Small intestine (tissue), 7 donors: ENCODE measurements at regions not wholly inside any gene's neighbourhood (a gene's known extent, or its start where the extent isn't known, plus 50 kb on each side); places are given as distances from the start of the nearest gene placed in this dataset.

Experiments
- DNase-seq, 2 donors: peaks; one replicate each; pipeline versions ENCODE4 v3.0.0 to v3.0.0-alpha.2; 2013
- FAIRE-seq: peaks from 2 replicates; lab custom pipeline; 2012; peaks lifted over from hg19 to GRCh38; lab: Jason Lieb, UNC
- H3K27ac ChIP-seq, 3 donors: one replicate each; pipeline ENCODE4 v1.5.1; 2013; ENCODE audit warnings: low read length in 2 of 3, mild to moderate bottlenecking in 2 of 3, control low read depth in 1 of 3, inconsistent platforms in 1 of 3, low read depth in 1 of 3, moderate library complexity in 1 of 3
- H3K27me3 ChIP-seq, 3 donors: one replicate each; pipeline ENCODE4 v1.6.1; 2013; ENCODE audit warnings: low read length in 3 of 3, inconsistent platforms in 1 of 3; ENCODE audit not compliant: control insufficient read depth in 3 of 3, insufficient read depth in 3 of 3
- H3K36me3 ChIP-seq, 3 donors: one replicate each; pipeline ENCODE4 v1.6.1; 2013; ENCODE audit warnings: low read length in 3 of 3, inconsistent platforms in 1 of 3, low read depth in 1 of 3, mild to moderate bottlenecking in 1 of 3, moderate library complexity in 1 of 3; ENCODE audit not compliant: control insufficient read depth in 3 of 3, insufficient read depth in 2 of 3
- H3K4me1 ChIP-seq, 3 donors: one replicate each; pipeline ENCODE4 v1.6.1; 2013; ENCODE audit warnings: low read length in 2 of 3, inconsistent platforms in 1 of 3, low read depth in 1 of 3, mild to moderate bottlenecking in 1 of 3, moderate library complexity in 1 of 3; ENCODE audit not compliant: control insufficient read depth in 3 of 3, insufficient read depth in 2 of 3
- H3K4me3 ChIP-seq, 3 donors: one replicate each; pipeline ENCODE4 v1.5.1; 2013; ENCODE audit warnings: low read length in 3 of 3, control low read depth in 1 of 3, inconsistent platforms in 1 of 3, low read depth in 1 of 3, mild to moderate bottlenecking in 1 of 3, moderate library complexity in 1 of 3
- H3K9me3 ChIP-seq, 2 donors: one replicate each; pipeline ENCODE4 v1.6.1; 2013; ENCODE audit warnings: low read depth in 1 of 2, low read length in 1 of 2; ENCODE audit not compliant: control insufficient read depth in 2 of 2, insufficient read depth in 1 of 2
- WGBS, 3 donors: extraction: QIAGEN DNeasy Blood & Tissue Kit; methylation state at CpG; one replicate each; pipeline ENCODE4 v1.1.7; 2013; 5-methylcytosine and 5-hydroxymethylcytosine counted together
- donor health status: healthy with polysubstance abuse.
- donor health status: control.
- donor health status: control.
- donor health status: Bipolar disorder and iron deficiency.
- donor health status: healthy.

DNA sequence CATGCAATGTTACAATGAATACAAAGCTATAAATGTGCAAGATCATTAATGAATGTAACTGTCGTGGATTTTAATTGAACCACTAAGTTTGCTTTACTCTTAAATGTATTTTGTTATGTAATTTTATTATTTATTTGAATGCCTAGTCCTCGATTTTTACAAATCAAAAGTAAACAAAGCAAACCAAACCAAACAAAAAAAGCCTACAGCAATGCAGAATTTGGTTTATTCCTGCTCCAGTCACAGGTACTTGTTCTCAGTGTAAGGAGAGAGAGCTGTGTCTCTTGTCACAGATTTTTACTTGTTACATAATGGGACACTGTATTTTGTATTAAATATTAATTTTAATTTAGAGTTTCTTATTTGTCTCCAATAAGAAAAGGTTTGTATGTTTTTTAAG is 584.3 kb upstream of the SLITRK6 start:
- DNase-seq (no peak), FAIRE-seq (no peak)
- Histone ChIP-seq H3K4me1 (no peaks in the 10 kb centered on the region), H3K27ac (no peak overlapping the region), H3K36me3 (no peaks in the 10 kb centered on the region), H3K4me3 (no peak overlapping the region), H3K27me3 (no peaks in the 10 kb centered on the region), H3K9me3 (peaks cover 0 to 2% of the 10 kb centered on the region in 2 donors)
- WGBS, 3 donors = 30 to 45% (median 36%) methylated on average over 2 of the region's 2 CpGs

DNA sequence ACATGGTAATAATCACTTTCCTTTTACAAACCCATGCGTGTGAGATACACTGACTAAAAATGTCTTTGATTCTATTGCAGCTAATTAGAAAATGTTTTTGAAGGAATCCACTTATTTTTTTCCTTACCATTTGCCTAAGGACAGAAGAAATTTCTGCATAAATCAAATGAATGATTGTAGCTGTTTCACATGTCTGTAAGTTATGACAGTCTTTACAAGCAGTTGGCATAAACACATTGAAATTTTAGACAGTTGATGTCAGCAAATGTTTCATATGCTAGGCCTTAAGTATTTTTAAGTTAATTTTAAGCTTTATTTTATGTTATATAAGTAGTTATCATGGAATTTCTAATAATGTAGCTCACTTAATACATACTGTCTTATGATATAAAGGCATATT is 598.4 kb upstream of the SLITRK6 start:
- Histone ChIP-seq H3K27me3 (no peaks in the 10 kb centered on the region), H3K9me3 (no peaks in the 10 kb centered on the region), H3K4me1 (no peaks in the 10 kb centered on the region), H3K4me3 (no peak overlapping the region), H3K27ac (no peak overlapping the region), H3K36me3 (no peaks in the 10 kb centered on the region)
- DNase-seq (no peak), FAIRE-seq (peak; percentile 23)
- WGBS, 3 donors = 76 to 90% (median 87%) methylated on average over 1 of the region's 1 CpG

DNA sequence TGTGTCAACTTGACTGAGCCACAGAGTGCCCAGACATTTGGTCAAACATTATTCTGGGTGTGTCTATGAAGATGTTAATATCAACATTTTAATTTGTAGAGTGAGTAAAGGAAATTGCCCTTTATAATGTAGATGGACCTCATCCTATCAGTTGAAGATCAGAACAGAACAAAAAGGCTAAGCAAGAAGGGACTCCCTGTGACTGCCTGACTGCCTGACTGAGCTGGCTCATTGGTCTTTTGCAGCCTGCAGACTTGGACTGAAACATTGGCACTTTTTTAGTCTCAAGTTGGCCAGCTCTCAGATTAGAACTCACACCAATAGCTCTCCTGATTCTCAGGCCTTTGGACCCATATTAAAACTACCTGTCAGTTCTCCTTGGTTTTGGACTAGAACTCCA is 600.4 kb upstream of the SLITRK6 start:
- H3K27me3 ChIP-seq = no peaks in the 10 kb centered on the region
- H3K4me3 ChIP-seq = no peak overlapping the region
- H3K36me3 ChIP-seq = no peaks in the 10 kb centered on the region
- no peak overlapping the region for H3K27ac ChIP-seq
- H3K4me1 ChIP-seq = no peaks in the 10 kb centered on the region
- no peak for FAIRE-seq
- H3K9me3 ChIP-seq = no peaks in the 10 kb centered on the region
- no peak for DNase-seq

GRCh38 chr13:86402500-86402899 is 603.3 kb upstream of the SLITRK6 start:
- H3K27me3 ChIP-seq = no peaks in the 10 kb centered on the region
- no peak overlapping the region for H3K27ac ChIP-seq
- 27 to 53% (median 27%) methylated on average over 3 of the region's 3 CpGs for WGBS, 3 donors
- no peaks in the 10 kb centered on the region for H3K4me1 ChIP-seq
- no peaks in the 10 kb centered on the region for H3K9me3 ChIP-seq
- no peak overlapping the region for H3K4me3 ChIP-seq
- DNase-seq = no peak
- no peak for FAIRE-seq
- no peaks in the 10 kb centered on the region for H3K36me3 ChIP-seq

DNA sequence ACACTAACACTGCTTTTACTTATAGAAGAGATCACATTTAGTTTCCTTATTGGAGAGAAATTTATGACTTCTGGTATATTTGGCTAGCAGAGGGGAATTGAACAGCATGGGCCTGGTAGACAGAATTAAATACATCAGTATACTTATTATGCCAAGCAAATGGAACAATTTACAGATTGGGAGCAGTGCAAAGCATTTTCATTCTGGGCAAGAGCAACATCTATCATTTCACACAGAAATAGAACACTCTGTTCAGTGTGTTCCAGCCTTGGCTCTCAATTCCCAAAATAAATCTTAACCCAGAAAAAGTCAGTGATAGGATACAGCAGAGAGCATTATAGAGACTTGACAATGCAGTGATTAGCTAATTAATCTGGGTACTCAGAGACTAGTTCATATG is 604.0 kb upstream of the SLITRK6 start:
- no peaks in the 10 kb centered on the region for H3K9me3 ChIP-seq
- H3K4me3 ChIP-seq = no peak overlapping the region
- no peak overlapping the region for H3K27ac ChIP-seq
- no peaks in the 10 kb centered on the region for H3K27me3 ChIP-seq
- FAIRE-seq (no peak), DNase-seq (no peak)
- H3K4me1 ChIP-seq = no peaks in the 10 kb centered on the region
- H3K36me3 ChIP-seq = no peaks in the 10 kb centered on the region

DNA sequence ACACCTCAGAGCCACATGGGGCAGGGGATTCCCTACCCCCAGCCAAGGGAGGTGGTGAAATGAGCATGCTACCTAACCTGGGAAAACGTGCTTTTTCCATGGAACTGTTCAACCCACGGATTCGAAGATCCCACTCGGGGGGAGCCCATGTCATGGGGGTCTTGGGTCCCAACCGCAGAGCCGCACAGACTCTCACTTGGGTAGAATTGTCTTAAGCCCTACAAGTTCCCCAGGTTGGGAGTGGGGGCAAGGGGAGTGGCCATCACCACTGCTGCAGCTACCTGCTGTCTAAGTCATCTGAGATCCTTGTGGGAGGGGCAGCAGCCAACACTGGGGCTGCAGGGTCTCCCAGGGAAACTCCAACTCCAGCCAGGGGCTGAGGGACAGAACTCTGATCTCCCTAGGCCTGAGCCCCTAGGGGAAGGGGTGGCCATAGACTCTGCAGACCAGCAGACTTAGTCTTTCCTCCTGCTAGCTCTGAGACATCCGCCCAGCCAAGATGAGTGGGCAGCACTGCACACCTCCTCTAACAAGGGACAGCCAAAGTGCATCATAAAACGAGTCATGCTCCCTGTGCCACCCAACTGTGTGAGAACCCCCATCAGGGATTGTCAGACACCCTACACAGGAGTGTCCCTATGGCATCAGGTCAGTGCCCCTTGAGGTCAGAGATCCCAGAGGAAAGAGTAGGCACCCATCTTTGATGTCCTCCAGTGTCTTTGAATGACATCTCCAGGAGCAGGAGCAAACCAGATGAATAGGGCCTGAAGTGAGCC is 610.4 kb upstream of the SLITRK6 start:
- no peaks in the 10 kb centered on the region for H3K27me3 ChIP-seq
- H3K9me3 ChIP-seq = peaks cover 0 to 13% of the 10 kb centered on the region in 2 donors
- no peak overlapping the region for H3K4me3 ChIP-seq
- no peaks in the 10 kb centered on the region for H3K4me1 ChIP-seq
- H3K27ac ChIP-seq = no peak overlapping the region
- DNase-seq = no peak
- 71 to 83% (median 75%) methylated on average over 8 of the region's 8 CpGs for WGBS, 3 donors
- no peak for FAIRE-seq
- H3K36me3 ChIP-seq = no peaks in the 10 kb centered on the region

- Histone ChIP-seq H3K36me3 (no peaks in the 10 kb centered on the region), H3K9me3 (no peaks in the 10 kb centered on the region), H3K27me3 (no peaks in the 10 kb centered on the region), H3K4me1 (no peaks in the 10 kb centered on the region), H3K27ac (no peak overlapping the region), H3K4me3 (no peak overlapping the region)
- WGBS, 3 donors = 47 to 60% (median 59%) methylated on average over 3 of the region's 3 CpGs
- DNase-seq (no peak), FAIRE-seq (no peak)
Measured at GRCh38 chr13:86425170-86425815, 626.1 kb upstream of the SLITRK6 start.

GRCh38 chr13:86426437-86426836 is 627.2 kb upstream of the SLITRK6 start:
- H3K9me3 ChIP-seq = no peaks in the 10 kb centered on the region
- FAIRE-seq (no peak), DNase-seq (no peak)
- WGBS, 3 donors = 78 to 84% (median 80%) methylated on average over 2 of the region's 2 CpGs
- no peaks in the 10 kb centered on the region for H3K4me1 ChIP-seq
- no peak overlapping the region for H3K4me3 ChIP-seq
- no peaks in the 10 kb centered on the region for H3K27me3 ChIP-seq
- H3K36me3 ChIP-seq = no peaks in the 10 kb centered on the region
- H3K27ac ChIP-seq = no peak overlapping the region
